GM21529 (cell line): ENCODE measurements at regions not wholly inside any gene's neighbourhood (a gene's known extent, or its start where the extent isn't known, plus 50 kb on each side); places are given as distances from the start of the nearest gene placed in this dataset.

Source experiments
- ATAC-seq: cut with Tn5 transposase; IDR thresholded peaks from one replicate; pipeline ENCODE4 v1.9.1; 2021; ENCODE audit not compliant: unreplicated experiment

DNA sequence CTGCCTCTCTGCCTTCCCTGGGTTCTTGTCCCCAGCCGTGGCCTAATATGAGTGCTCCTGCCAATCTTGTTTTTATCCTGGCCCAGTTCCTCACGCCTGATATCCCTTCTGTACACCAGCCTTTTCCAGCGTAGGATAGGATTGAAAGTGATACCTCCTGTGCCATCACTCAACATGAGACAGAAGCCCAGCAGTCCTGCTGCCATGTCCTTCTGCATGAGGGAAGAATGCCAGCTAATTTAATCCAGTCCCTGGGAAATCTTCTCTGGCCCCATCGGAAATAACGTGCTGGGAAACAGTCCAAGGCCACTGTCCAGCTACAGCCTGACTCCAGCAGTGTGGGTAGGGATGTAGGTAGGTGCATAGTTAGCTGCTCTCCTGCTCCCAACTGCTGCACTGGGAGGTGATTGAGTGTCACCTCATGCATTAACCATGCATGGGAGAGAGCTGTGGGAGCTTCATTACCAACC lies 92.0 kb upstream of the TPM1 start:
- no peak for ATAC-seq

DNA sequence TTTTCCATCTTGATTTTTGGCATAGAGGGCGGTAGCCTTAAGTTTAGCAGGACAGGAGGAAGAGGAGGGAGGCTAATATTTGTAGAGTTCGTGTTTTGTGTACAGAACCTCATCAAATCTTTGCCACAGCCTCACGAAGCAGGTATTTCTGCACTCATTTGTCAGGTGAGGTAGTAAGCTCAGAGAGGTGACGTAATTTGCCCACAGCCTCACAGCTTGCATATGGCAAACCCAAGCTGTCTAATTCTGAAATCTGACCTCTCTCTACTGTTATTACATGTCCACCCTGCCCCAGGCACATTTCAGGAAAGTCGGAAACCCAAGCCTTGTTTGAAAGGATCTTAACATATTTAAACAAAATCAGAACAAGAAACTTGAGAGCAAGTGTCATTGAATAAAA lies 91.1 kb upstream of the TPM1 start:
- ATAC-seq: no peak

DNA sequence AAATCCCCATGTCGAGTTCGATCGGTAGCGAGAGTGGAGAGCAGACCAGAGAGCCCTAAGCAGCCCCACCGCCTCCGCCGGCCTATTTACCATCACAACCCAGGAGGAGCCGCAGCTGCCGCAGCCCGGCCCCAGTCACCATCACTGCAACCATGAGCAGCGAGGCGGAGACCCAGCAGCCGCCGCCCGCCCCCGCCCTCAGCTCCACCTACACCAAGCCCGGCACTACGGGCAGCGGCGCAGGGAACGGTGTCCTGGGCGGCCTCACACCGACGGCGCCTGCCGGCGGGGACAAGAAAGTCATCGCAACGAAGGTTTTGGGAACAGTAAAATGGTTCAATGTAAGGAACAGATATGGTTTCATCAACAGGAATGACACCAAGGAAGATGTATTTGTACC lies 89.5 kb upstream of the TPM1 start:
- no peak for ATAC-seq

DNA sequence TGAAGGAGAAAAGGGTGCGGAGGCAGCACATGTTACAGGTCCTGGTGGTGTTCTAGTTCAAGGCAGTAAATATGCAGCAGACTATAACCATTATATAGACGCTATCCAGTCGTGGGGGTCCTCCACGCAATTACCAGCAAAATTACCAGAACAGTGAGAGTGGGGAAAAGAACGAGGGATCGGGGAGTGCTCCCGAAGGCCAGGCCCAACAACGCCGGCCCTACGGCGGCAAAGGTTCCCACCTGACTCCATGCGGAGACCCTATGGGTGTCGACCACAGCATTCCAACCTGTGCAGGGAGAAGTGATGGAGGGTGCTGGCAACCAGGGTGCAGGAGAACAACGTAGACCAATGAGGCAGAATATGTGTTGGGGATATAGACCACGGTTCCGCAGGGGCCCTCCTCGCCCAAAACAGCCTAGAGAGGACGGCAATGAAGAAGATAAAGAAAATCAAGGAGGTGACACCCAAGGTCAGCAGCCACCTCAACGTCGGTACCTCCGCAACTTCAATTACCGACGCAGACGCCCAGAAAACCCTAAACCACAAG lies 89.0 kb upstream of the TPM1 start:
- ATAC-seq: no peak

DNA sequence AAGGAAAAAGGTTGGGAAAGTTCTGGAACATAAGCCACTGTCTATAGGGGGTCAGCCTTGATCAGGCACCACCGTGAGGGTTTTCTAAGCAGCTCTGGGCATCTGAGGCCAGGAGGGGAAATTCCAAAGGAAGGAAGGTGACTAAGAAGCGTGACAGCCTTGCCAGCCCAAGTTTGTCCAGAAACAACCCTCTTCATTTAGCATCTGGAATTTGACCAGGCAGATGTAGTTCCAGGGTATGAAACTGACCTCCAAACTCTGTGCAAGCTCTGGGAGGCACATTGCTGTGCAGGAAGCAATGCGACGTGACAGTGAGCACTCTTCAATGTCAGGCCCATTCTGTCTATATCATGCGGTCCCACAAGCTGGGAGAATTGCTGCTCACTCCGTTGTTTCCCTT lies 85.4 kb upstream of the TPM1 start:
- ATAC-seq: no peak

DNA sequence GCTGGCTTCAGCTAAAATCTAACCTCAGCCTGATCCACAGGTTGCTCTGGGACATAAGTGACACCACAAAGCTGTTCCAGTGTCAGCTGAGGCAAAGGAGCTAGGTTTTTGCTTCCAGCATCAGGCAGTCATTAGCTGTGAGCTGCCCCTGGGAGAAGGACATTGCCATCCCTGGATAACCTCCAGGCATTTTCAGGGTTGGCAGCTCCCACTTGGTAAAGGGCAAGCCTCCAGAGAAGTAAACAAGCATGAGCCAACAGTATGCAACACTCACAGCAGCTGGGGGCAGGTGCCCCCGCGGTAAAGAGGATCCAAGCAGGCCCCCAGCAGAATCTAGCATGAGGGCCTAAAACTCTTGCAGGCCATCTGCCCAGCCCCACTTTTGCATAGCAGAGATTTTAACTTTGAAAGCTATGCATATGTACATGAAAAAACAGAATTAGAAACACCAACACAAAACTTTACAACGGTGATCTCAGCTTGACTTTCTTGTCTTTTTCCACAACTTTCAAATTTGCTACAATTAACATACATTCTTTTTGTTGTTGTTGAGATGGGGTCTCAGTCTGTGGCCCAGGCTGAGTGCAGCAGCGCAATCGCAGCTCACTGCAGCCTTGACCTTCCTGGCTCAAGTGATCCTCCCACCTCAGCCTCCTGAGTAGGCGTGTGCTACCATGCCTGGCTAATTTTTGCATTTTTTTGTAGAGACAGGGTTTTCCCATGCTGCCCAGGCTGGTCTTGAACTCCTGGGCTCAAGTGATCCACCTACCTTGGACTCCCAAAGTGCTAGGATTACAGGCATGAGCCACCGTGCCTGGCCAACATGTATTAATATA lies 83.8 kb upstream of the TPM1 start:
- no peak for ATAC-seq

DNA sequence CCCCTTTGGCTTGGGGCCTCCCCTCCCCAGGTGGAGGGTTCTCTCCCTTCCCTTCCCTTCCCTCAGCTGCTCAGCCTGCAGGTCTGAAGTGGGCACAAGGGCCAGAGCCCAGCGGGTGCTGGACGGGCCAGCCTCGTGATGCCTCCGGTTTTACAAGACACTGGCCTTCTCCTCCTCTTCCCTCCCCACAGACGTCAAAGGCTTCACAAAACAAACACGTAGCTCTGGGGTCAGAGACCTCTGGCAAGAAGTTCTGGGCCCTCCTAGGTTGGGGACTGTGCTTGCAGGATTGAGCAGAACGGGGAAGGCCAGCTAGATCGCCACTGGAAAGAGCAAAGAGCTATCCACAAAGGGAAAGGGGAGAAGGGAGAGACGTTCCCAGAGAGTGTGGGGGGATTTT lies 81.4 kb upstream of the TPM1 start:
- no peak for ATAC-seq

DNA sequence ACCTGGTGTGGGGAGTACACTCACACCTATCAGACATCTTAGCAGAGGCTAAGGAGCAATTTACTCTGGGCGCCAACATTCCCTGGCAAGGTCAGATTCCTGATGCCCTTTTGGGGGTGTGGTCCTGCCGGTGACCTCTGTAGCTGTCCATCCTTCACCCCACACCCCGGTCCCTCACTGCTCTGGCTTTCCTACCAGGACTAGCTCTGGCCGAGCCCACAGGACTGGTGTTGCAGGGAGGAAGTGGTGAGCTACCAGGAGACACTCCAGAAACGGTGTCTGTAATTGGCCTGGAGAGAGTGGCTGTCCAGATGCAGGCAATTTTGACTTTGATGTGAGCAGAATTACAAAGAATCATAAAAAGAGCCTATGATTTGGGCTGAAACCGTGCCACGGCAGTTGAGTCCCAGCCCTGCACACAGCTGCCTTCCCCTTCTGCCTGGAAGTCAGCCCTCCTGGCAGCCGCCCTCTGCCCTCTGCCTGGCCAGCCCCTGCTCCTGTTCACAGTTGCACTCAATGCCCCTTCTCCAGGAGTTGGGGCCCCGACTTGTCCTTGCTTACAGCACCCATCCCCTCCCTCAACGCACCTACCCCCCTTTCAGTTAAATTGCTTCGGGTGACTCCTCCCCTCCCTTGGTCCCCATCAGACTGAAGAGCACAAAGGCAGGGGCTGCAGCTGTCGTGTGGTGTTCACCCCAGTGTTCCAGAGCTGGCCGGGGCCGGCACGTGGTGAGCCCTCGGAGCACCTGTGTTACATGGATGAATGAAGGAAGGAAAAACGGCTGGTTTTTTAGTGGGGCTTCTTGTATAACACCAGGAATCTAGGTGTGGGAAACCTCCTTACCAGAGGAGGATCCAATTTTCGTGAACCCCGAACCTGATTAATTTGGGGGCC lies 80.2 kb upstream of the TPM1 start:
- no peak for ATAC-seq

DNA sequence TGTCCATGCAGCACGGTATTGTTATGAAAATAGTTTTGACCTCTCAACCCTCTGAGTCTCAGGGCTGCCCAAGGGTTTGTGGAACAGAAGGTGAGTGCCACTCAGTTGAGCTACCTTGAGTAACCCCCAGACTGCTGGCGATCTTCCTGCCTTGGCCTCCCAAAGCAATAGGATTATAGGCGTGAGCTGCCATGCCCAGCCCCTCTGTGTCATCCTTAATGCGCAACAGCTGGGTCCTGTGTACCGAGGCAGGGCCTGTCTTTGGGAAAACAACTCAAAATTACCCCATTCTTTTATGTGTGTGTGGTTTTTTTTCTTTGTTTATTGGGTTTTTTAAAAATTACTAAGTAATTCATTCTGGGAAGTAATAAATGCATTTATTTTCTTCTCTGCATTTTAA lies 78.3 kb upstream of the TPM1 start:
- ATAC-seq: no peak

DNA sequence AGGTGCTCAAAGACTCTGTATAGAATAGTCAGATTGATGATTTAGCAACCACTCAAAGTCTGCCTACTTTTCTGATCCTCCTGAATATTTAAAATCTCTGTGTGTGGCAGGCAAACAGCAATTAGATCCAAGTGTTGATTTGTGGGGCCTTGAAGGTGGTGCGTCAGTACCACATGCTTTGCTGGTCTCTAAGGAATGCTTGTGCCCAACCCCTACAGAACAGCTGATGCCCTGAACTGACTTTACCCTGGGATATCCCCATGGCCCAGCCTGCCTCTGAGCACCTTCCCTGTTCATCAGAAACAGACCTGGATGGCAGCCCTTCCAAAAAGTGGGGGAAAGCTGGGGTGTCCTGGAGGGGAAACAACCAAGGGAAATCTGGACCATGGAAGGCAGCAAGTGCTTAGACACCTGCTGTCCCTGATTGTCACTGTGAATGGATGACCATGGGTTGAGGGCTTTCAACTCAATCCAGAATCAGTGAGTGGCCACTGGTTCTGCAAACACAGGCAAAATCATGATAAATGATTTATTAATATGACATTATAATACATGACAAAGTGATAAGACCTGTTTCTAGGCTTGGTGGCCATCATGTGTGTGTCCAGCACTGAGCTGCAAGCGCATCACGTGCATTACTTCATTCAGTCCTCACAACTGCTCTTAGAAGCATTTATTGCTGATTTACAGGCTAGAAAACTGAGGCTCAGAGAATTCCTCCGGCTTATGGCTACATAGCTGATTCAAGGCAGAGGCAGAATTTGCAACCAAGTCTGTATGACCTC lies 76.1 kb upstream of the TPM1 start:
- no peak for ATAC-seq

DNA sequence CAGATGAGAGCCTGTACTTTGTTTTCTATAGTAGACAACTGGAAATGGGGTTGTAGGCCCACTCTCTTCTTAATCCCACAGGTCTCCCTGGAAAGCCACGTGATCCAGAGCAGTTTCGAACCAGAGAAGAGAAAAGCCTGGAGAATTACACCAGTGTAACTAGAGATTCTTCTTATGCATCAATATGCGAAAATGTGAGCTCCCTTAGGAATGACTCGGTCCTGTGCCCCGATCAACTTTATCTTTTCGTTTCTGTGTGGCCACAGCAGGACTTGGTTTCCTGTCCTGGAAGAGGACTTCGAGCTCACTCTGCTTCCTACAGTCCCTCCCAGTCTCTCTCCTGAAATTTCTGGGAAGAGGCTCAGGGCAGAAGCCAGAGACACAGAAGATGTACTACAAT lies 73.8 kb upstream of the TPM1 start:
- ATAC-seq: no peak

DNA sequence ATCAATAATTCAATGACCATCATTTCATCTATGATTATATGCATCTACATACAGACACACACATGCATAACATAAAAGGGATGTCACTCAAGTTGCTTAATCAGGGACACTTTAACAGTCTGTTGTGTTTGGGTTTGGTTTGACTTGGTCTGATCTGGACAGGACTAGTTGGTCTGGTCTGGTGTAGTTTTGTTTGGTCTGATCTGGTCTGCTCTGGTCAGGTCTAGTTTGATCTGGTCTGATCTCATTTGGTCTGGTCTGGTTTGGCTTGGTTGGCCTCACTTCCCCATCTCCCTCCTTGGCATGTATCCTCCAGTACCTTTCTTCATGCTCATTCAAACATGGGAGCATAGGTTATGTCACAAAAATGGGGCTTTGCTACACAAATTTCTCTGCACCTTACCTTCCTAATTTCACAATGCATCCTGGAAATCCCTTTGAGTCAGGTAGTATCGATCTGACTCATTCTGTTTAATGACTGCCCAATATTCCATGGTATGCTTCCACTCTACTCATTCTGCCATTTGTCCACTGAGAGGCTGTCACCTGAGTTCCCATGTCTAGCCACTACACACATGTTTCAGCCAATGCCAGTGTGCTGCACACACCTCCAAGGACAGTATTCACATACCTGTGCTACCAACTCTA lies 73.0 kb upstream of the TPM1 start:
- no peak for ATAC-seq

DNA sequence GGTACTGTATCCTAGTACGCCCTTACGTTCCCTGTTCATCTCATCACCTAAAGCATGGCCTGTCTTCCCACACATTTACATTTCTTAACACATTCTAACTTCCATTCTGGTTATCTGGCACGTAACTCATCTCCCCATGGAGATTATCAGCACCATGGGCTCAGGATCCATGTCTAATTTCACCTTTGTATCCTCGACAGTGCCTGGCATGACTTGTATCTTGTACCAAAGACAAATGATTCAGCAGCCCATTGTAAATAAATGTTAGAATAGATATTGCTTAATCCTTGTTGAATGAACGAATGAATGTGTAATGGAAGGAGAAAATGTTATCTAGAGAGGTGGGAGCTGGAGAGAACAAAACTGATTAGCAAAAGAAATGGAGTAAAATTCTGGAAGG lies 69.7 kb upstream of the TPM1 start:
- no peak for ATAC-seq

DNA sequence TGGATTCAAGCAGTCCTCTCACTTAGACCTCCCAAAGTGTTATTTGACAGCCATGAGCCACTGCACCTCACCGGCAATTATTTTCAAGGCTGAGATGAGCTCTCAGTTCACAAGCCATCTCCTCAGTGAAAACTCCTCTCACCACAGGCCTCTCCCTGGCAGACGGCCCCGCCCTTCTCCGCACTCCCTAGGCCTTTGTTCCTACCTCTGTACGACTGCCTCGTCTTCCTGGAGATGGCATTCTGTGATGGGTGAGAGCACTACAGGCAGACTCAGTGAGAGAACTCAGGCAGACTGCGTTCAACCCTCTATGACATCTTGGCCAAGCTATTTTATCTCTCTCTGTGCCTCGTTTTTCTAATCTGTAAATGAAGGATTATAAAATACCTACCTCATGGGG lies 67.0 kb upstream of the TPM1 start:
- no peak for ATAC-seq

DNA sequence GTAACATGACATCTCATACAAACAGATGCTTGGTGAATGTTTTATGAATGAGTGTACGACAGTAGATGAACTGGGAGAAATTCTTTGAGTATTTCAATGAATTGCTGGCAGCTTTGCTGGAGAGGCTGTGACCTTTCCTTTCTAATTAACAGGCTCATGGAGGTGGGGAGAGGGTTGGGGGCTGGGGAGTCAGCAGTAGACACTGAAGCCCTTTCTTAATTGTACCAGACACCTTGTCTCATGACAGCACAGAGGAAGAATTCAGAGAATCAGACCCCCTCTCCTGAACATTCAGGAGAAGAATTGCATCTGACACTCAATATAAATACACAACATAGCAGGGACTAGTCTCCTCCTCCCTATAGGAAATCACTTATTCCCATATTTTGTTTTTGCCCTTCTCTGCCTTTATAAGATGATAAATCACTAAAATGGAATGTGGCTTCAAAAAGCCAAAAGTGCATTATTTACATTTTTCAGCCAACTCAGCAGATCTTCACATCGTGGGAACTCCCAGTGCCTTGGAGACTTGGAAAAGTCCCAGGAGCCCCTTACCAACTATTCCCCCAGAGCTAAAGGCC lies 66.2 kb upstream of the TPM1 start:
- ATAC-seq: no peak

DNA sequence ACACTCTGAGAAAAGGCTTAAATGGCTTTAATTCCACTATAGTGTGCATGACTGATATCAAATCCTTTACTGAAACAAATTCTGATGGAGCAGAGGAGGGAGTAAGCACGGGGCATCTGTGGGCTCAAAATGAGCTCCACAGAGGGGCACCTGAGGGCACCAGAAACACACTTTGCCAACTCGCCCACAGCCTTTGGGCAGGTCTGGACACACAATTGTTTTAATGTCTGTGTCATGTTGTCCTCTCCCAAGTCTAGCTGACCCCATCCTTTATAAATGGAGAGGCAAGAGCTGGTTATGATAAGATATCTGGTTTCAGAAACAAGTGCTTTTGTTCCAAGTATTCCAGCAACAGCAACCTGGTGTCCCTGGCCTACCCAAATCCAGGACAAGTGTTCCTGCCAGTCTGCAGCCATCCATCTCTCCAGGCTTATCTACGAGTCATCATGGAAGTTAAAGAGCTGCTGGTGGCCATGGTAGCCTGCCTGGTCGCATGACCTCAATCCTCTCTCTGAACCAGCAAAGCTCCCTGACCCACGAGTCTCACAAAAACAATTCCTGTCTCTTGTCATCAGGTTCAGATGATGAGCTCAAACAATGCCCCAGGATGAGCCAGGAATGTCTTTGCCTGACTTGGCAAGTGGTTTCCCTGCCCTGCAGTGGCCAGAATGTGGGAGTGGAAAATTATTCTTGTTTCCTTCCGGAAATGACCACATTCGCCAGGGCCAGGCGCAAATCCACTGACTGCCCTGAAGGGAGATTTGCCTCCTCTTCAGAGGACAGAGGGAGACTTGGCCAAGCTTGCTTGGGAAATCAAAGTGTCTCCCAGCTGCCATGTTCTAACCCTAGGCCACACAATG lies 64.4 kb upstream of the TPM1 start:
- no peak for ATAC-seq

DNA sequence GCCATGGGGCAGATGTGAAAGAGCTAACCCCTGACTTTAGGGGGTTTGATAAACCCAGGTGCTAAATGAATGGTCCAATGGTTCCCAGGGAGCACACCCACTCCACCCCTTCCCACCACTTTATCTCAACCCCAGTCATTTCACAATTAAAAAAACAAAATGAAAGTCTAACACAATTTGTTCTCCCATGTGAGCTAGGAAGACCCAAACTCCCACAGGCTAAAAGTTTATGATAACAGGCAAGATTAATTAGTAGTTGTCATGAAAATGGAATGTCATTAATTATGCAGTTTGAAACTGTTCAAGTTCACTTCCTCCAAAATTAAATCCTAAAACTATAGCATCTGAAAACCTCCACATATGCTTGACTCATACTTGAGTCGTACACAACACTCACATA lies 63.3 kb upstream of the TPM1 start:
- ATAC-seq: no peak

DNA sequence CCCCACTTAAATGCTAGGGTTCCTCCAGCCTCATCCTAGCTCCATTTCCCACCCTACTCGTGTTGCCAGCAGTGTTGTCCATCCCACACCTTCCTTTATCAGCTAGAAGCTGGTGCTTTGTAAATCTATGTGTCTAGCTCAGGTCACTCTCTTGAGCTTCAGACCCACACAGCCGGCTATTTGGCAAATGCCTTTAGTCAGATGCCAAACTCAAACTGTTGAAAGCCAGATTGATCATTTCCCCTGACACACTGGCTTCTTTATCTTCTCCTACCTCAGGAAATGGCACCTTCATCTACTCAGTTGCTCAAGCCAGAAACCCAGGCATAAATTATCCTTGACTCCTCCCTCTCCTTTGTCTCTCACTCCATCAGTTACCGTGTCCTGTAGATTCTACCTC lies 61.5 kb upstream of the TPM1 start:
- ATAC-seq: no peak

DNA sequence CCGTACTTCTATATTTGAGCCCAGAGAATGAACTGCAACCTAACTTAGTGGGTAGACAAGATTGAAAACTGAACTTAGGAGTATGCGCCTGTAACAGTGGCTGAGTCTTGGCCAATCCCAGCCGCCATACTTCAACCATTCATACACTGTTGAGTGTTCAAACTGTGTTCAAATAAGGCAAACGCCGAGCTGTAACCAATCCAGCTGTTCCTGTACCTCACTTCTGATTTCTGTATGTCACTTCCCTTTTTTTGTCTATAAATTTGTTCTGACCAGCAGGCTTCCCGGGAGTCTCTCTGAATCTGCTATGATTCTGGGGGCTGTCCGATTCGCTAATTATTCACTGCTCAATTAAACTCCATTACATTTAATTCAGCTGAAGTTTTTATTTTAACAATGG lies 58.6 kb upstream of the TPM1 start:
- no peak for ATAC-seq
